ENCODE measurements at regions not wholly inside any gene's neighbourhood (a gene's known extent, or its start where the extent isn't known, plus 50 kb on each side); places are given as distances from the start of the nearest gene placed in this dataset.

DNA sequence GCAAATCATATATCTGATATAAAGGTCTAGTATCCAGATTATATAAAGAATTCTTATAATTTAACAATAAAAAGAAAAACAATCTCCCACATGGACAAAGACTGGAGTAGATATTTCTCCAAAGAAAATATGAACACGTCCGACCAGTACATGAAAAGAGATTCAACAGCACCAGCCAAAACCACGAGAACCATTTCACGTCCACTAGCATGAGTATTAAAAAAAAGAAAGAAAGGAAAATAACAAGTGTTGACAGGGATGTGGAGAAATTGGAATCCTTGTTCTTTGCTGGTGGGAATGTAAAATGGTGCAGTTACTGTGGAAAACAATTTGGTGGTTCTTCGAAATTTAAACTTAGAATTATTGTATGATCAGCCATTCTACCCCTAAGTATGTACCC, 432.7 kb upstream of the TRIB2 start:
- Mint-ChIP-seq H3K4me3 (no peak overlapping the region), H3K27me3 (ENCODE audit: insufficient read depth) (no peaks in the 10 kb centered on the region), H3K4me1 (peaks cover 18% of the 10 kb centered on the region), H3K27ac (no peak overlapping the region), H3K9me3 (peaks cover 5% of the 10 kb centered on the region), H3K36me3 (ENCODE audit: low read depth) (no peaks in the 10 kb centered on the region)
- H3K27ac ChIP-seq (ENCODE audit: low read depth, low read length) = no peak overlapping the region
- no peak for DNase-seq
- H3K27me3 ChIP-seq (ENCODE audit: control insufficient read depth, insufficient read depth, low read length, poor library complexity, severe bottlenecking) = no peaks in the 10 kb centered on the region
- H3K9me3 ChIP-seq (ENCODE audit: control insufficient read depth, low read length) = no peaks in the 10 kb centered on the region
- peaks cover 8% of the 10 kb centered on the region for H3K4me1 ChIP-seq (ENCODE audit: control insufficient read depth, insufficient read depth, low read length)
- H3K9ac ChIP-seq (ENCODE audit: extremely low read depth, low read length, poor library complexity, severe bottlenecking) = no peak overlapping the region
- WGBS, 2 experiments (ENCODE audit: insufficient coverage in 1 of 2, insufficient read length in 1 of 2) = 97 to 100% methylated on average over 4 to 5 of the region's 5 CpGs
- TF ChIP-seq, protein P1, sequence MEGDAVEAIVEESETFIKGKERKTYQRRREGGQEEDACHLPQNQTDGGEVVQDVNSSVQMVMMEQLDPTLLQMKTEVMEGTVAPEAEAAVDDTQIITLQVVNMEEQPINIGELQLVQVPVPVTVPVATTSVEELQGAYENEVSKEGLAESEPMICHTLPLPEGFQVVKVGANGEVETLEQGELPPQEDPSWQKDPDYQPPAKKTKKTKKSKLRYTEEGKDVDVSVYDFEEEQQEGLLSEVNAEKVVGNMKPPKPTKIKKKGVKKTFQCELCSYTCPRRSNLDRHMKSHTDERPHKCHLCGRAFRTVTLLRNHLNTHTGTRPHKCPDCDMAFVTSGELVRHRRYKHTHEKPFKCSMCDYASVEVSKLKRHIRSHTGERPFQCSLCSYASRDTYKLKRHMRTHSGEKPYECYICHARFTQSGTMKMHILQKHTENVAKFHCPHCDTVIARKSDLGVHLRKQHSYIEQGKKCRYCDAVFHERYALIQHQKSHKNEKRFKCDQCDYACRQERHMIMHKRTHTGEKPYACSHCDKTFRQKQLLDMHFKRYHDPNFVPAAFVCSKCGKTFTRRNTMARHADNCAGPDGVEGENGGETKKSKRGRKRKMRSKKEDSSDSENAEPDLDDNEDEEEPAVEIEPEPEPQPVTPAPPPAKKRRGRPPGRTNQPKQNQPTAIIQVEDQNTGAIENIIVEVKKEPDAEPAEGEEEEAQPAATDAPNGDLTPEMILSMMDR (conservative IDR thresholded peaks at IDR 0.05) = no peak
- H3K4me3 ChIP-seq (ENCODE audit: low read length) = no peak overlapping the region
- no peaks in the 10 kb centered on the region for H3K36me3 ChIP-seq (ENCODE audit: control insufficient read depth, insufficient read depth, low read length)

DNA sequence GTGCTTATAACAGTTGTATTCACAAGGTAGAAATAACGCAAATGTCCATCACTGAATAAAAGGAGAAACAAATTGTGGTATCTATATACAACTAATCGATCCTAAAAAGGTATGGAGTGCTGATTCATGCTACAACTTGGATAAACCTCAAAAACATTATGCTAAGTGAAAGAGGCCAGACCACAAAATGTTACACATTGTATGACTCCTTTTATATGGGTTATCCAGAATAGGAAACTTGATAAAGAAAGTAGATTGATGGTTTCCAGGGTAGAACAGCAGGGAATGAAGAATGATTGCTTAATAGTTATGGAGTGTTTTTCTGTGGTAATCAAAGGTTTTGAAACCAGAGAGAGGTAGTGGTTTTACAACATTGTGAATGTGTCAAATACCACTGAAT, 432.2 kb upstream of the TRIB2 start:
- Histone ChIP-seq H3K27me3 (ENCODE audit: control insufficient read depth, insufficient read depth, low read length, poor library complexity, severe bottlenecking) (no peaks in the 10 kb centered on the region), H3K27ac (ENCODE audit: low read depth, low read length) (no peak overlapping the region), H3K36me3 (ENCODE audit: control insufficient read depth, insufficient read depth, low read length) (no peaks in the 10 kb centered on the region), H3K4me3 (ENCODE audit: low read length) (no peak overlapping the region), H3K9me3 (ENCODE audit: control insufficient read depth, low read length) (no peaks in the 10 kb centered on the region), H3K9ac (ENCODE audit: extremely low read depth, low read length, poor library complexity, severe bottlenecking) (no peak overlapping the region), H3K4me1 (ENCODE audit: control insufficient read depth, insufficient read depth, low read length) (peaks cover 8% of the 10 kb centered on the region)
- Mint-ChIP-seq H3K36me3 (ENCODE audit: low read depth) (no peaks in the 10 kb centered on the region), H3K27me3 (ENCODE audit: insufficient read depth) (no peaks in the 10 kb centered on the region), H3K9me3 (peaks cover 5% of the 10 kb centered on the region), H3K4me3 (no peak overlapping the region), H3K27ac (no peak overlapping the region), H3K4me1 (peaks cover 18% of the 10 kb centered on the region)
- DNase-seq = no peak
- TF ChIP-seq, protein P1 (conservative IDR thresholded peaks at IDR 0.05) = no peak
- 89 to 96% methylated on average over 1 to 2 of the region's 2 CpGs for WGBS, 2 experiments (ENCODE audit: insufficient coverage in 1 of 2, insufficient read length in 1 of 2)

DNA sequence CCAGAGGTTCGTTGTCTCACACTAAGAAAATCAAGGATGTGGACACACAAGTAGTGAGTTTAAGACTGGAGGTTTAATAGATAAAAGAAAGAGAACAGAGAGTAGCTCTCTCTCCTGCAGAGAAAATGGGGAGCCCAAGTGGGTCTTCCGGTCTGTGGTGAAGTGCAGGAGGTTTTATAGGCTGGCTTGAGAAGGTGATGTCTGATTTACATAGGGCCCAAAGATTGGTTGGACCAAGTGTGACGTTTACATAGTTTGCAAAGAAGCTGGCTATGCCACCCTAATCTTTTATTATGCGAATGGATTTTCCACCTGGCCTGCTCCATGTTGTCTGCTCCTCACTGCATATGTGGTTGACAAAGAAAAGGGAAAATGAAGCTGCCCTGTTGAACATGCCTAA, 430.4 kb upstream of the TRIB2 start:
- no peaks in the 10 kb centered on the region for H3K36me3 Mint-ChIP-seq (ENCODE audit: low read depth)
- peaks cover 8% of the 10 kb centered on the region for H3K4me1 ChIP-seq (ENCODE audit: control insufficient read depth, insufficient read depth, low read length)
- H3K27me3 Mint-ChIP-seq (ENCODE audit: insufficient read depth) = no peaks in the 10 kb centered on the region
- no peak overlapping the region for H3K27ac ChIP-seq (ENCODE audit: low read depth, low read length)
- H3K4me3 Mint-ChIP-seq = no peak overlapping the region
- no peak overlapping the region for H3K9ac ChIP-seq (ENCODE audit: extremely low read depth, low read length, poor library complexity, severe bottlenecking)
- 77 to 89% methylated on average over 3 to 4 of the region's 4 CpGs for WGBS, 2 experiments (ENCODE audit: insufficient coverage in 1 of 2, insufficient read length in 1 of 2)
- H3K9me3 Mint-ChIP-seq = peaks cover 5% of the 10 kb centered on the region
- H3K27me3 ChIP-seq (ENCODE audit: control insufficient read depth, insufficient read depth, low read length, poor library complexity, severe bottlenecking) = no peaks in the 10 kb centered on the region
- no peak overlapping the region for H3K4me3 ChIP-seq (ENCODE audit: low read length)
- TF ChIP-seq, protein P1 (conservative IDR thresholded peaks at IDR 0.05) = no peak
- H3K36me3 ChIP-seq (ENCODE audit: control insufficient read depth, insufficient read depth, low read length) = no peaks in the 10 kb centered on the region
- H3K27ac Mint-ChIP-seq = no peak overlapping the region
- no peaks in the 10 kb centered on the region for H3K9me3 ChIP-seq (ENCODE audit: control insufficient read depth, low read length)
- no peak for DNase-seq
- H3K4me1 Mint-ChIP-seq = peaks cover 18% of the 10 kb centered on the region

Data from endodermal cell (in vitro differentiated cells).